ENCODE measurements at regions not wholly inside any gene's neighbourhood (a gene's known extent, or its start where the extent isn't known, plus 50 kb on each side); places are given as distances from the start of the nearest gene placed in this dataset.

DNA sequence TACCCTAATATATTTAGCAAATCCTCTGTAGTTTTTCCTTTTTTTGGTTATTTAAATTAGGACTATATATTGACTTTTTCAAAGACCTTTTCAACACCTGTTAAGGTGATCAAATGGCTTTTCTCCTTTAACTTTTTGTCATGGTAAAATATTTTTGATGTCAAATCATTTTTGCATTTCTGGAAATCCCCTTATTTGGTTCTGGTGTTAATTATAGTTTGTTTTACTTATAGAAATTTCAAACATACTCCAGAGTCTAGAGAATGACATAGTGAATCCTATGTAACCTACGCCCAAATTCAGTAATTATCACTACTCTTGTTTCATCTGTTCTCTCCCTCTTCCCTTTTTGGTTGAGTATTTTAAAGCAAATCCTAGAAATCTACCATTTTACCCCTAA lies 121.3 kb upstream of the TBL1XR1 start:
- TF ChIP-seq, protein P1, sequence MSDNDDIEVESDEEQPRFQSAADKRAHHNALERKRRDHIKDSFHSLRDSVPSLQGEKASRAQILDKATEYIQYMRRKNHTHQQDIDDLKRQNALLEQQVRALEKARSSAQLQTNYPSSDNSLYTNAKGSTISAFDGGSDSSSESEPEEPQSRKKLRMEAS (IDR thresholded peaks at IDR 0.05; ENCODE audit: low read depth, low read length), result no peak
- no peak for TF ChIP-seq POLR2A (IDR thresholded peaks at IDR 0.05; ENCODE audit: extremely low read depth, insufficient read length)
- TF ChIP-seq, protein P2, sequence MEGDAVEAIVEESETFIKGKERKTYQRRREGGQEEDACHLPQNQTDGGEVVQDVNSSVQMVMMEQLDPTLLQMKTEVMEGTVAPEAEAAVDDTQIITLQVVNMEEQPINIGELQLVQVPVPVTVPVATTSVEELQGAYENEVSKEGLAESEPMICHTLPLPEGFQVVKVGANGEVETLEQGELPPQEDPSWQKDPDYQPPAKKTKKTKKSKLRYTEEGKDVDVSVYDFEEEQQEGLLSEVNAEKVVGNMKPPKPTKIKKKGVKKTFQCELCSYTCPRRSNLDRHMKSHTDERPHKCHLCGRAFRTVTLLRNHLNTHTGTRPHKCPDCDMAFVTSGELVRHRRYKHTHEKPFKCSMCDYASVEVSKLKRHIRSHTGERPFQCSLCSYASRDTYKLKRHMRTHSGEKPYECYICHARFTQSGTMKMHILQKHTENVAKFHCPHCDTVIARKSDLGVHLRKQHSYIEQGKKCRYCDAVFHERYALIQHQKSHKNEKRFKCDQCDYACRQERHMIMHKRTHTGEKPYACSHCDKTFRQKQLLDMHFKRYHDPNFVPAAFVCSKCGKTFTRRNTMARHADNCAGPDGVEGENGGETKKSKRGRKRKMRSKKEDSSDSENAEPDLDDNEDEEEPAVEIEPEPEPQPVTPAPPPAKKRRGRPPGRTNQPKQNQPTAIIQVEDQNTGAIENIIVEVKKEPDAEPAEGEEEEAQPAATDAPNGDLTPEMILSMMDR (IDR thresholded peaks at IDR 0.05; ENCODE audit: low read depth, low read length), result no peak
